ENCODE measurements at regions not wholly inside any gene's neighbourhood (a gene's known extent, or its start where the extent isn't known, plus 50 kb on each side); places are given as distances from the start of the nearest gene placed in this dataset.

DNA sequence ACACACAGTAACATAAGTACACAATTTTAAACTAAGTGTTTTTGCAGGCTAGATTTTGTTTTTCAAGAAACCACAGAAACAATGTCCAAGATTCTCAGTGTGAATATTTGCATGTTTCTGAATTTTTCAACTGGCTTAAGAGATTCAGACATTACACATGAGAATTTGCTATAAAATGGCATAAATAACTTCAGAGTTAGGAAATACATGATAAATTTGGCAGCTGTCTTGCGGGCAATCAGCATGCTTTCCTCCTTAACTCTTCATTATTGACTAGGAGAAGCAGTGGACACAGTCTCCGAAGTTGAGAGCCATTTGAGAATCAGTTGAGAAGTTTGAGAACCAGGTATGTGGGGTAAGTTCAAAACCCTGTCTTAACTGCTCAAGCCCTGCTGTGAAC lies 625.6 kb upstream of the SGO1 start:
- no peak for TF ChIP-seq BHLHE40 (IDR thresholded peaks at IDR 0.05; ENCODE audit: borderline replicate concordance)
- TF ChIP-seq L3MBTL2 (conservative IDR thresholded peaks at IDR 0.05) = no peak
- TF ChIP-seq LEF1 (IDR thresholded peaks at IDR 0.05; ENCODE audit: borderline replicate concordance) = no peak
- TF ChIP-seq, protein P1, sequence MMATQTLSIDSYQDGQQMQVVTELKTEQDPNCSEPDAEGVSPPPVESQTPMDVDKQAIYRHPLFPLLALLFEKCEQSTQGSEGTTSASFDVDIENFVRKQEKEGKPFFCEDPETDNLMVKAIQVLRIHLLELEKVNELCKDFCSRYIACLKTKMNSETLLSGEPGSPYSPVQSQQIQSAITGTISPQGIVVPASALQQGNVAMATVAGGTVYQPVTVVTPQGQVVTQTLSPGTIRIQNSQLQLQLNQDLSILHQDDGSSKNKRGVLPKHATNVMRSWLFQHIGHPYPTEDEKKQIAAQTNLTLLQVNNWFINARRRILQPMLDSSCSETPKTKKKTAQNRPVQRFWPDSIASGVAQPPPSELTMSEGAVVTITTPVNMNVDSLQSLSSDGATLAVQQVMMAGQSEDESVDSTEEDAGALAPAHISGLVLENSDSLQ (IDR thresholded peaks at IDR 0.05) = no peak

Data from HEK293T (cell line).